Activated CD4-positive, alpha-beta T cell treated with anti-CD3 and anti-CD28 coated beads for 24 hours (primary cell): ENCODE measurements at regions not wholly inside any gene's neighbourhood (a gene's known extent, or its start where the extent isn't known, plus 50 kb on each side); places are given as distances from the start of the nearest gene placed in this dataset.
"Not testable (repeated sequence)": the region's sequence is repeated elsewhere in the genome, so short reads cannot be mapped to it uniquely, and the experiment has no call there.

ENCODE experiments used
- DNase-seq, 2 donors: peaks; one replicate each; pipeline ENCODE4 v3.0.0-alpha.2; 2020; ENCODE audit warnings: low read depth in 2 of 2

DNA sequence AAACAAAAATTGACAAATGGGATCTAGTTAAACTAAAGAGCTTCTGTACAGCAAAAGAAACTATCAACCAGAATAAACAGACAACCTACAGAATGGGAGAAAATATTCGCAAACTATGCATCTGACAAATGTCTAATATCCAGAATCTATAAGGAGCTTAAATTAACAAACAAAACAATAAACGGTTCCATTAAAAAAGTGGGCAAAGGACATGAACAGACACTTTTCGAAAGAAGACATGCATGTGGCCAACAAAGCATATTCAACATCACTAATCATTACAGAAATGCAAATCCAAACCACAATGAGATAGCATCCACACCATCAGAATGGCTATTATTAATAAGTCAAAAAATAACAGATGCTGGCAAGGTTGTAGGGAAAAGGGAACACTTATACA, 50.5 kb upstream of the MED13L start:
- not testable (repeated sequence) for DNase-seq

DNA sequence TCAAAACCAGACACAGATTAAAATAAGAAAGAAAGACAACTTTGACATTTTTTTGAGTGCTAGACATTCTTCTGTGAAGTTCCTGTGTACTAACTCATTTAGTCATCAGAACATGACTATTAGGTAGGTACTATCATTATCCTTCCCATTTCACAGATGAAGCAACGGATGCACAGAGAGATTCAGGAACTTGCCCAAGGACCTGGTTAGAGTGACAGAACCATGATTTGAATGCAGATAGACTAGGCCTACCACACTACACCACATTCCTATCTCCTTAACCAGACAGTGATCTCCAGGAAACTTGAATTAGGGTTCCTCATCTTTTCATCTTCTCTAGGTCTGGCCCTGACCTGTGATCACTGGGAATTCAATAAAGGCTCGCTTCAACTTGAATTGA, 54.4 kb upstream of the MED13L start:
- DNase-seq = no peak

DNA sequence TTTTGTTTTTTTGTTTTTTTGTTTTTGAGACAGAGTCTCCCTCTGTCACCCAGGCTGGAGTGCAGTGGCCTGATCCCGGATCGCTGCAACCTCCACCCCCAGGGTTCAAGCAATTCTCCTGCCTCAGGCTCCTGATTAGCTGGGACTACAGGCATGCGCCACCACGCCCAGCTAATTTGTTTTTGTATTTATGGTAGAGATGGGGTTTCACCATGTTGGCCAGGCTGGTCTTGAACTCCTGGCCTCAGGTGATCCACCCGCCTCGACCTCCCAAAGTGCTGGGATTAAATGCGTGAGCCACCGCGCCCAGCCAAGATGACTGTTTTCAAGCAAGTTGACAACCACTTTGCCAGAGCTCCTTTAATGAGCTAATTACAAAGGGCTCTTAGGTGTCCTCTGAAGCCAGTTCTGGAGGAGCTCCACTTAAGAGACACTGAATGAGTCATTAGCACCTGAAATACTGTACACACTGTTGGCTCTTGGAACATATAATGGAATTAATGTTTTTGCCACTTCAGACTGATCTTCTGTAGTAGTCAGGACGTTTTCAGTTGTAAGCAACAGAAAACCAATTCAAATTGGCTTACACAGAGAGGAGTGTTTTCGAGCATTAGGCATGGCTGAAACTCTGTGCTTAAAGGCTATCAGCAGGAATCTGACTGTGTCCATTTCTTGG, 55.4 kb upstream of the MED13L start:
- no peak for DNase-seq

DNA sequence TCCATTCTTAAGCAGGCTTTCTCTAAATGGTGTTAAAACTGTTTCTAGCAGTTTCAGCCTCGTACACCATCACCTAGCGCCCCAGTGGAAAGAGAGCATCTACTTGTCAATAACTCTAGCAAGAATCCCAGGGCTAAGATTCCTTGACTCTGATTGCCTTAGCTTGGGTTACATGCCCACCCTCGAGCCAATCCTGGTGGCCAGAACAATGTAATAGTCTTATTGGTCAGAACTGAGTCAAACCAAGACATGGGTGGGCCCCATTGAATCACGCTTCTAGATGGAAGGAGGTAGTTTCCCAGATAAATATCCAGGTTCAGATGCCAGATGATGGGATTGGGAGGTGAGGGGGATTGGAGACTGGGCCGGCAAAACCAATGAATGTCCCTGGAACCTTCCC, 55.9 kb upstream of the MED13L start:
- no peak for DNase-seq

DNA sequence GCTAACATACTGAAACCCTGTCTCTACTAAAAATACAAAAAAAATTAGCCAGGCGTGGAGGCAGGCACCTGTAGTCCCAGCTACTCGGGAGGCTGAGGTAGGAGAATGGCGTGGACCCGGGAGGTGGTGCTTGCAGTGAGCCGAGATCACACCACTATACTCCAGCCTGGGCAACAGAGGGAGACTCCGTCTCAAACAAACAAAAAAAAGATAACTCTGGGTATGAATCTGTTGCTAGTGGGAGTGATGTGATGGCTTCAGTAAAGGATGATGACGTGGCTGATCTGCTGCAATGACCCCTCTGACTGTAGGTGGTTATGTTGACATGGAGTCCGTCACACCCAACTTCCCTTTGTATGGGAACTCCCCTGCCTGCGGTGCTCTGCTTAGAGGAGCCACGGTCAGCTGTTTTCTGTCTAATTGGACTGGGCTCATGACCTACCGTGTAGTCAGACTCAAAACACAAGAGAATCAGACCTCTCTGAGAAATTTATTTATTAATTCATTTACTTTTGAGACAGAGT, 59.1 kb upstream of the MED13L start:
- DNase-seq = no peak

DNA sequence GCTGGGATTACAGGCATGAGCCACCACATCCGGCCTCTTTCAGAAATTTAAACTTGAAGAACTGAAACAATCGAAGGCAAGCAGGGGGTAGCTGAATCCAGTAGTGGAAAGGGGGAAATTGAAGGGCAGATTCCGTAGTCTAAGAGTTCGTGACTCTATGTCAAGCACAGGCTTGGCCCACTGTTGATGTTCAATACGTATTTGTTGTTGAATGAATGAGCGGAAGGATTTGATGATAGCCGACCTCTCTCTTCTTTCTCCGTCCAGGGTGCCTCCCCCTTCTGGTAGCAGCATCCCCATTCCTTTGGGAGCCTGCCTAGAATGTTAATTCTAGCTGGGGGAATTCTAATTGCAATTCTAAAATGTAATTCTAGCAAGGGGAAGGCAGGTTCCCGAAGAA, 59.8 kb upstream of the MED13L start:
- no peak for DNase-seq

DNA sequence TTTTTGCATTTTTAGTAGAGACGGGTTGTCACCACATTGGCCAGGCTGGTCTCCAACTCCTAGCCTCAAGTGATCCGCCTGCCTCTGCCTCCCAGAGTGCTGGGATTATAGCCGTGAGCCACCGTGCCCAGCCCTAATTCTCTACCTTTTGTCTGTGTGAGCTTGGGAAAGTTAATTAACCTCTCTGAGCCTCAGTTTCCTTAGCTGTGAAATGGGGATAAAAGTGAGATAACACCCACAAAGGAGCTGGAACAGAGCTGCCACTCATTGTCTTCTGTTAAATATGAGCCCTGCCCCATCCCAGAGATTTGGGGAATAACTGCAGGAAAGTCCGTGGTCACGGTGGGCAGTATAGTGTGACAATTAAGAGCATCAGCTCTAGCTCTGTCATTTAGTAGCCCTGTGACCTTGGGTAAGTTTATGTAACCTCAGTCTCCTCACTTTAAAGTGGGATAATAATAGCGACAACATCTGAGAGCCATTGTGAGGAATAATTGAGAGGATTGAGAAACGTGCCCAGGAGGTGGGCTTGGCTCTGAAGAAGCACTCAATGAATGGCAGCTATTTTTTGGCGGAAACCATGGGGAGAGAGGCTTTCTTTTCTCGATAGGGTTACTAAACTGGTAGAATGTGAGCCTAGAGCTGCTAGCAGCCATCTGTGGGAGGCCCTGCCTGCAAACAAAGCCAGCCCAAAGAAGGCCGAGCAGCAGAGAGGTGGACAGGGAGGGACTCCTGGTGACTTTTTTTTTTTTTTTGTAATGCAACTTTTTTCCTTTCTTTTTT, 60.8 kb upstream of the MED13L start:
- DNase-seq = no peak

DNA sequence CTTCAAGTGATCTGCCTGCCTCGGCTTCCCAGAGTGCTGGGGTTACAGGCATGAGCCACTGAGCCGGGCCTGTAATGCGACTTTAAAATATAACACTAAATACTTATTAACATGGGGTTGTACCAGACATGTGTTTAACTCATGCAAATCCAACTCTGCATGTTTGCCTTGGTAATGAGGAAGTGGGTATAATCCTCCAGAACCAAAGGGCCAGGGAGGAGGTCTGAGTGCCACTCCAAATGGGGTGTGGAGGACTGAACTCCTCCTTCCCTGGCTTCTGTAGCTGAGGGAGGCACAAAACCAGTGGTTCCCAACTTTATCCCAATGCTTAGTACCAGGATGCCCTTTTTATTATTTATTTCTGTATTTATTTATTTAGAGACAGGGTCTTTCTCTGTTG, 61.6 kb upstream of the MED13L start:
- no peak for DNase-seq

DNA sequence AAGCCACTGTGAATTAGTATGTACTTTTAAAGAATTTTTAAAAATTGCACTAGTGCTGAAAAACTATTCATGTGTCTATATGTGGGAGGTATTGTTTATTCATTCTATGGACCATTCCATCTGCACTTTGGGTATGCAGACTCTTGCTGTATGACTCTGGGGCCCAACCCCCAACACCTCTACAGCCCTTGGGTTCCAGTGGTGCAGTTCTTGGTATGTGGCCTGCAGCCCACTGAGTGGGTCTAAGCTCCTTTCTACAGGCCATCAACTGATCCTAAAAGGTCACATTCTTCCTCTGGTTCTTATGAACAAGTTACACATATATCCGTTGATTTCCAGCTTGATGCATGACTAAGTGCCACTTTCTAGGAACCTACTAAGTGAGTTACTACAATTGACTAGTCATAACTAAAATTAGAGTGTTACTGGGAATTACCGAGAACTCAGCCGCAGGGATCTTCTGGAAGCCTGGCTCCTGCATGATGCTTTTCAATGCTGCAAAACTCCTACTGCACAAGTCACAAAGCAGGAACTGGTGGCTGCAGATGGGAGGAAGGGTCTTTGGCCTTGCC, 62.4 kb upstream of the MED13L start:
- DNase-seq = no peak

DNA sequence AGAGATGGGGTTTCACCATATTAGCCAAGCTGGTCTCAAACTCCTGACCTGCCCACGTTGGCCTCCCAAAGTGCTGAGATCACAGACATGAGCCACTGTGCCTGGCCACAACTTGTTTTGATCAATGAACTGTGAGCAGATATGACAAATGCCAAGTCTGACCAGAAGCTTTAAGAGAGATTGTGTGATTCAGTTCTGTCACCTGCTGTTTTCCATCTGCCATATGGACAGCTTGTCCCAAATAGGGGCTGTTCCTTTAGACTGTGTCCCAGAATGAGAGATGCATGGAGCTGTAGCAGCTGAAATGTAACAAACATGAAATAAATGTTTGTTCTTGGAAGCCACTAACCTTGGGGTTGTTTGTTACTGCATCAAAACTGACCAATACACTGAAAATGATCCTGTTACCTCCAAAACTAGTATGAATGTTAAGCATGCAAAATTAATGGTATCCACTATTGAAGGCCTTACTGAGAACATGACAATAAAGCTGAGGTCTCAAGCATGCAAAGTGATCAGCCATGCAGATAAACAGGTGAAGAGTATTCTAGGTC, 65.9 kb upstream of the MED13L start:
- DNase-seq = no peak

DNA sequence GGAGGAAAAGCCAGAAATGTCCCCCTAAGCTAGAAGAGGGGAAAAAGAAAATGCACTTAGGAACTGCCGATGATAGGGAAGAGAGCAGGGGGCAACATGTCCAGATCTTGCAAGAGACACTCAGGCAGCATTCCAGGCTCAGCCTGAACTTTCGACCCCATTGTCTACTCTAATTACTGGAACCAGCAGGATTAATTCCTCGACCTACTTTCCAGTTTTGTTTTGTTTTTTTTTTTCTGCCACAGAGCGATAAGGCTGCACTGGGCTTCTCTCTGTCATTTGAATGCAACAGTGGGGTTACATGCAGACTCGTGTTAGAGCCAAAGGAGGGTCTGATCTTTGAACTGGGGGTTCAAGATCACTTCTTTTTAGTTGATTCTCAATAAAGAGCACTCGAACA, 68.7 kb upstream of the MED13L start:
- no peak for DNase-seq

DNA sequence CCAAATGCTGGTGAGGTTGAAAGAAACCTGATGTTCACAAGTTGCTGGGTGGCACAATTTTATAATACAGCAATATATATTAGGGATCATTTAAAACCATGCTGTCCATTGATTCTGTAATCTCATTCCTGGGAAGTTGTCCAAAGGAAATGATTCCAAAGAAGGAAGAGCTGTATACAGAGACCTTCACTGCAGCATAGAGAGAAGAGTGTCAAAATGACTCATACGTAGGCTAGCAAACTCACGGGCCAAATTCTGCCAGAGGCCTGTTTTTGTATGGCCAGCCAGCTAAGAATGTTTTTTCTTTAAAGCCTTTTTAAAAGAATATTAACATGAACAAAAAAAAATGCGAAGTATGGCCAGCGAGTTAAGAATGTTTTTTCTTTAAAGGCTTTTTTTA, 69.2 kb upstream of the MED13L start:
- no peak for DNase-seq

DNA sequence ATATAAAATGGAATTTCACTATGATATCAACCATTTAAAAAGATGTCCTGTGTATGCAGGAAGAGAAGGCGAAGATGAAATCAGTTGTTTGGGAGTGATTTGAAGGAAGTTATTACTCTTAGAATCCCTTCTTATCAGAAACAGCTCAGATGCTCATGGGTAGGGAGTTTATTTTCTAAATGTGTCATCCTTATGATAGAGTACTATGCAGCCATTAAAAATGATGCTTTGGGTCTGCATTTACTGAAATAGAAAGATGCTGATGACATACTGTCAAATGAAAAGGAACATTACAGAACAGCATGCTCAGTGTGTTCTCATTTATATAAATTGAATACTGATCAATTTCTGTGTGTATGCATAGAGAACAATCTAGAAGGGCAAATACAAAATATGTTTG, 69.8 kb upstream of the MED13L start:
- no peak for DNase-seq

DNA sequence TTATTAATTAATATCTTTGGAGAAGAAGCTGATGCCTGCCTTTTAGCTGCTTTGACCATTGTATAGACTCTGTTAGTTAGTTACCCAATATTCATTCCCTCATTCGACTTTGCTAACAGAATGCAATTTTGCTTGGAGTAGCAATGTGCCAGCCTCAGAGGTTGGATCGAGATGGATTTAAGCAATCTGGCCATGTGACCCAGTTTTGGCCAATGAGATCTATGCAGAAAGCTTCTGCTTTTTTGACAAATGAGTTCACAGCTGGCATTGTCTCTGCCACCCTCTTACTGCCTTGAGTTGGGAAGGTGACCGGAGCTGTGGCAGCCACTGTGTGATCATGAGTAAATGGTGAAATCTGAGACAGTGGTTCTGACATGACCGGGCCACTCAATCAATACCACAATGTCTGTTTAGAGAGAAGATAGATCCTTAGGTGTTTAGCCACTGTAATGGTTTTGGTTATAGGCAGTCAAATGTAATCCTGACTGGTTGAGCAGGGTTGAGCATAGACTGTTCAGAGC, 74.9 kb upstream of the MED13L start:
- DNase-seq = no peak

DNA sequence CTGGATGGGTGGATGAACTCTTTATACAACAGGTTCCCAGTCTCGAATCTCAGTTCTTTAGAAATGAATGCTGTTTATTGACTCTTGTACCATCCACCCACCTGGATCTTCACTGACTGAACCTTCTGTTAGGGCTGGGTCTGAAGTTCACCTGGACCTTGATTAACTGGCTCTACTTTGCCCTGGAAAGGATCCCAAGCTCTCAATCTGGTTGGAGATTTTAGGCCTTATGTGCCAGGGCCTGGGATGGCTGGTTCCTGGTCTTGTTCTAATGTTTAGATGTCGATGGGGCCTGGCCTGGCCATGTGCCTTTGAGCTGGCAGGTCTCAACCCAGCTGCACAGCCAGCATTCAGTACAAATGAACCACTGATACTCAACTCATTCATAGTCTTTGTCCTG, 76.5 kb upstream of the MED13L start:
- no peak for DNase-seq

DNA sequence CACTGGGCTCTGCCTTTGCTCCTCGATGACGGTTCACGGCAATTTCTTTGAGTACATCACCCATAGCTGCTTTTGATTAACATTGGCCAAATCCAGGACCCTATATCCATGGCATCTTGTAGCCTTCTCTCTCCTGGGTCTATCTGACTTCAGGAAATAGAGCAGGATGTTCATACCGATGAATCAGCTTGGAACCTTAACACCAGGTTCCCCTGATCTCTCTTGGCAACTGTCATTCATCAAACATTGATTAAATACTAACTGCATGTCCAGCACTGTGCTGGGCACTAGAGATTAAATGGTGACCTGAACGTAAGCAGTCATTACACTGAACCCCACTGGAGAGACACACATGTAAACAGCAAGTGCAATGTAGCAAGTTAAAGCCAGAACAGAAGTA, 77.0 kb upstream of the MED13L start:
- no peak for DNase-seq

DNA sequence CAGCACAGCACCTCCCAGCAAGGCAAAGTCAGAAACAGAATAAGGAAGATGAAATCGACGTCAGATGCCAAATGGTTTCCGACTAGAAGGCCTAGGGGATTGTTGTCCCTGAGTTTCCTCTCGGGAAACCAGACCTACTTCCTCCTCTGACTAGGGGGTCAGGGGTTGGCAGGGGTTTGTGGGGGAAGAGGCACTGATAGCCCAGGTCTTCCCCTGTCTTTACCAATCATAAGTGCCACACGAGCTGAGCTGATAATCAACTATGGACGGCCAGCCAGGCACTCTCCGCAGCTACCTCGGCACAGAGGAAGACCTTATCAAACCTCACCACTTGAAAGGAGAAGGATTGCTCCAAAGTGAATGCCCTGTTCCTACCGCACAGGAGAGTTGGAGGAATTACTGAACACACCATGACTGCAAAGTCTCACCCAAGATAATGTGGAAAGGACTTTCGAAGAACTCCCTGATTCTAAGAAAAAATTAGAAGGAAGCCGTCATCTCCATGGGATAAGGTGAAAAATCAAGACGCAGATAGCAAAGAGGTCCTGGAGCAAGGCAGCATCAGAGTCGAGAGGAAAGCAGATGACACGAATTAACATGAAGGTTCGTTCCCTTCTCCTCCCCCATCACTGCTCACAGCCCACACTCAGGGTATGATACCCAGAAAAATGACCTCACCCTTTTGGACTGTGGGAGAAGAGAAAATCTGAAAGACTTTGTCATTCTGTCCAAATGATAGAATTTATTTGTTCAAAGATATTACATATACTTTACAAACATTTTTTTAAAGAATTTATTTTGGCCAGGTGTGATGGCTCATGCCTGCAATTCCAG, 77.7 kb upstream of the MED13L start:
- no peak for DNase-seq

DNA sequence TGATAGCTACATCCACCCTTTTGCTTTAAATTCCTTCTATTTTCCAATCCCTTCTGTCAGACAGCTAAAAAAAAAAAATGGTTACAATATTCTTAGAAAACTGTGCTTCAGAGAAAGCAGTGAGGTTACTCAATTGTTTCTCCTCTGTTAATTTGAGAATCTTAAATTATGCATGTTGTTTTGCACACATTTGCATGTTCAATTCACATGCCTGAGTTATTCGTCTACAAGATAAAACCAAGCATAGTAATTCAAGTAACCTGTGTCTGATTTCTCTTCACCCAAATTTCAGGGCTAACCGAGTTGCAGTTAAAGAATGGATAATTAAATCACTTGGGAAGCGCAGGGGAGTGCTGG, 81.0 kb upstream of the MED13L start:
- DNase-seq = no peak

DNA sequence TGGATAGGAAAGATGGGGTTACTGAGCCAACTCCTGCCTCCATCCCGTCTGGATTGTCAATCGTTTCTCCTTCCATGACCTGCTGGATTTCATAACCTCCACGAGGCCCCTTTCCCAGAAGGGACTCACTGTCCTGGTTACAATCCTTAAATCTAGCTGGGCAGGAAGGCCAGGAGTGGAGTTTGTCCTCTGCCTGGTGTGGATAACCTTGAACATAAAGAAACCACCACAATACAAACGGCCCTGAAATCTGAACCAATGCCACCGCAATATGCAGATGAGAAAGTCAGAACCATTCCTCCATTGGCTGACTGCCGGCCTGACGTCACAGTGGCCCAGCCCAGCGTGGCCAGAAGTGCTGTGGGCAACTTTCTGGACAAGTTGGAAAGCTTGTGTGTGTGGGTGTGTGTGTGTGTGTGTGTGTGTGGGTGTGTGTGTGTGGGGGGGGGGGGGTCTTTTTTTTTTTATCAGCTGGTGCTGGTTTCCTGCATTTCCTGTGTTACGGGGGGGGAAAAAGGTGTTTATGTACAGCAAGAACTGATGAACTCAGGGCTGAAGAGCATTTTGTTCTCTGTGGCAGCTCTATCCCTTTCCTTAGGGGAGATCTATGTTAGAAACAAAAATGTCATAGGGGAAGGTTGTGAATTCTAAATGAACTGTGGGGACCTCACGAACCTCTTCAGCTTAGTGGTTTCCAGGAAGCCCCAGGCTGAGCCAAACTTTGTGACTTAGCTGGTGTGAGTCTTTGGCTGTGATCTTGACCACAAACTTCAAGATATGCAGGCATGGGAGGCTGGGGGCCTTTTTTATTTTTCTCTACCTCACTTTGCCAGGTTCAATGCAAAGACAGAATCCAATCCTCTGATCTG, 81.6 kb upstream of the MED13L start:
- DNase-seq = peak in 1 of 2 donors; percentile 44

DNA sequence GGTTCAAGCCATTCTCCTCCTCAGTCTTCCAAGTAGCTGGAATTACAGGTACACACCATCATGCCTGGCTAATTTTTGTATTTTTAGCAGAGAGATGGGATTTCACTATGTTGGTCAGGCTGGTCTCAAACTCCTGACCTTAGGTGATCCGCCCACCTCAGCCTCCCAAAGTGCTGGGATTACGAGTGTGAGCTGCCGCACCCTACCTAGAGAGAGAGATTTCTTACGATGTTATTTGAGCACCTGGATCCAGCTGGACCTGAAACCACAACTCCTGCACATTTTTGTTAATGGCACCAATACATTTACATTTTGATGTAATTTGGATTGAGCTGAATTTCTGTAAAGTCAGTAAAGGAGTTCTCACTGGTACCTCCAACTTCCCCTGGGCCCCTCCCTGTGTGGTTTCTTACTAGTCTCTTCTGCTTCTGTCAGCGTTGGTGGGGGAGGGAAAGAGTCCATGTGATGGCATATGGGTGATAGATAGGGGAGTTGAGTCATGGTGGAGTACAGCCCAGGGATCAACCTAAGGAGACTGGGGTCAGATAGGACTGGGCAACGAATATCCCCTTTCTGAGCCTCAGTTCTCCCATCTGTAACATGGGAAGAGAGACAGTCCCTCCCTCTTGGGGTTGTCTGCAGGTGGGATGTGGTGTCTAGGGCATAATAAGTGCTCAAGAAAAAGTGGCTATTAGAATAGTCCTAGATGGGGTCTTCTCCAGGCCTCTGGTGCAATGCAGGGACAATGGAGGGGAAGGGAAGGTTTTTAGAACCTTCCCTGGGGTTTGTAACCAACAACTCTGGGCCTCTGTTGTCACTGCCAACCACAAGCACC, 83.3 kb upstream of the MED13L start:
- DNase-seq = no peak
